H1 (cell line): ENCODE measurements at regions not wholly inside any gene's neighbourhood (a gene's known extent, or its start where the extent isn't known, plus 50 kb on each side); places are given as distances from the start of the nearest gene placed in this dataset.

Experiments
- CTCF ChIA-PET: fragments of 300-600 bp; sonication (Branson Sonifier 250); formaldehyde crosslinking; loops from one replicate; lab custom pipeline; 2021; ENCODE audit not compliant: partially characterized antibody; lab: Charles Lee
- POLR2A ChIA-PET: fragments of 300-600 bp; sonication (Branson Sonifier 250); formaldehyde crosslinking; loops from one replicate; lab custom pipeline; 2021; ENCODE audit warnings: inconsistent platforms; ENCODE audit not compliant: partially characterized antibody; lab: Charles Lee
- DNase-seq, 2 experiments: peaks; one replicate each; pipeline versions ENCODE4 v3.0.0 to v3.0.0-alpha.2; 2010 to 2022; ENCODE audit warnings: low spot score in 2 of 2, low read depth in 1 of 2, mixed read lengths in 1 of 2
- FAIRE-seq: peaks from 2 replicates; lab custom pipeline; 2011; peaks lifted over from hg19 to GRCh38; lab: Jason Lieb, UNC
- H2AFZ ChIP-seq: 2 replicates; pipeline ENCODE4 v1.8.1; 2012; ENCODE audit warnings: low read length, inconsistent platforms
- H2AK5ac ChIP-seq: 2 replicates; pipeline ENCODE4 v1.6.1; 2013; ENCODE audit warnings: low read depth, low read length
- H2BK120ac ChIP-seq: replicated peaks from 2 replicates; pipeline ENCODE3; 2013; ENCODE audit warnings: low read depth, low read length, inconsistent platforms
- H2BK12ac ChIP-seq: 2 replicates; pipeline ENCODE4 v1.6.1; 2013; ENCODE audit warnings: low read depth, low read length
- H2BK15ac ChIP-seq: 2 replicates; pipeline ENCODE4 v1.6.1; 2013; ENCODE audit warnings: low read length
- H2BK20ac ChIP-seq: 2 replicates; pipeline ENCODE4 v1.6.1; 2013; ENCODE audit warnings: low read length
- H2BK5ac ChIP-seq: 2 replicates; pipeline ENCODE4 v1.6.1; 2013; ENCODE audit warnings: low read depth, low read length
- H3K14ac ChIP-seq: 2 replicates; pipeline ENCODE4 v1.6.1; 2013; ENCODE audit warnings: inconsistent platforms; ENCODE audit not compliant: insufficient read length
- H3K18ac ChIP-seq: 2 replicates; pipeline ENCODE4 v1.6.1; 2013; ENCODE audit warnings: low read length; ENCODE audit errors: extremely low read depth
- H3K23ac ChIP-seq: 2 replicates; pipeline ENCODE4 v1.6.1; 2013; ENCODE audit warnings: inconsistent platforms; ENCODE audit not compliant: insufficient read length
- H3K23me2 ChIP-seq: 2 replicates; pipeline ENCODE4 v1.6.1; 2013; ENCODE audit warnings: low read depth, low read length
- H3K27ac ChIP-seq: 2 replicates; pipeline ENCODE4 v1.6.1; 2011; ENCODE audit warnings: low read depth, low read length, inconsistent platforms
- H3K27me3 ChIP-seq, 4 experiments: replicated peaks in 1 of 4; 1 replicate in 1 of 4; 2 replicates in 3 of 4; pipeline versions ENCODE4 v1.6.1 to v1.8.1; 2011 to 2013; ENCODE audit warnings: low read length in 3 of 4, mild to moderate bottlenecking in 3 of 4, inconsistent platforms in 2 of 4, mixed read lengths in 2 of 4, moderate library complexity in 1 of 4; ENCODE audit not compliant: control insufficient read depth in 3 of 4, insufficient read depth in 3 of 4; ENCODE audit errors: extremely low read depth in 1 of 4
- H3K36me3 ChIP-seq, 4 experiments: 2 replicates each; pipeline versions ENCODE4 v1.6.1 to v1.8.1; 2011 to 2013; ENCODE audit warnings: mild to moderate bottlenecking in 4 of 4, low read length in 3 of 4, moderate library complexity in 2 of 4, control low read depth in 1 of 4, inconsistent platforms in 1 of 4; ENCODE audit not compliant: insufficient read depth in 4 of 4, control insufficient read depth in 2 of 4
- H3K4ac ChIP-seq: replicated peaks from 2 replicates; pipeline ENCODE3; 2013; ENCODE audit warnings: low read length, low read depth, mixed read lengths, inconsistent platforms; ENCODE audit not compliant: insufficient read length
- H3K4me1 ChIP-seq, 4 experiments: replicated peaks in 1 of 4; 1 replicate in 1 of 4; 2 replicates in 3 of 4; pipeline versions ENCODE4 v1.6.1 to v1.8.1; 2011 to 2013; ENCODE audit warnings: low read length in 3 of 4, inconsistent platforms in 2 of 4, mixed read lengths in 1 of 4; ENCODE audit not compliant: insufficient read depth in 4 of 4, control insufficient read depth in 3 of 4
- H3K4me2 ChIP-seq, 2 experiments: 2 replicates each; pipeline versions ENCODE4 v1.6.1 to v1.8.1; 2011 to 2013; ENCODE audit warnings: low read depth in 2 of 2, low read length in 2 of 2, control low read depth in 1 of 2, inconsistent platforms in 1 of 2, mild to moderate bottlenecking in 1 of 2; ENCODE audit not compliant: insufficient read depth in 1 of 2
- H3K4me3 ChIP-seq, 4 experiments: fragments of 200-600, 300-600 bp in 1 of 4; sonication (generic), shearing (Covaris generic), sonication (Bioruptor Twin) in 1 of 4; 2 replicates each; pipeline versions ENCODE4 v1.5.1 to v1.8.1; 2011 to 2016; ENCODE audit warnings: low read length in 4 of 4, low read depth in 3 of 4, control low read depth in 2 of 4, inconsistent platforms in 2 of 4, mild to moderate bottlenecking in 2 of 4, mixed read lengths in 1 of 4, moderate library complexity in 1 of 4; ENCODE audit not compliant: insufficient read depth in 2 of 4; ENCODE audit errors: extremely low read depth in 1 of 4
- H3K56ac ChIP-seq: replicated peaks from 2 replicates; pipeline ENCODE3; 2013; ENCODE audit warnings: low read depth, mild to moderate bottlenecking, mixed read lengths, low read length, inconsistent platforms; ENCODE audit not compliant: insufficient read length
- H3K79me1 ChIP-seq: 2 replicates; pipeline ENCODE4 v1.6.1; 2013; ENCODE audit warnings: low read depth, low read length, control low read depth
- H3K79me2 ChIP-seq, 2 experiments: 2 replicates each; pipeline versions ENCODE4 v1.6.1 to v1.8.1; 2012 to 2013; ENCODE audit warnings: low read length in 2 of 2, mild to moderate bottlenecking in 2 of 2, inconsistent platforms in 1 of 2; ENCODE audit not compliant: insufficient read depth in 2 of 2, control insufficient read depth in 1 of 2
- H3K9ac ChIP-seq, 4 experiments: replicated peaks in 1 of 4; 1 replicate in 1 of 4; 2 replicates in 3 of 4; pipeline versions ENCODE4 v1.6.1 to v1.8.1; 2011 to 2013; ENCODE audit warnings: low read depth in 3 of 4, low read length in 3 of 4, control low read depth in 2 of 4, mild to moderate bottlenecking in 2 of 4, moderate library complexity in 2 of 4, inconsistent platforms in 1 of 4; ENCODE audit errors: extremely low read depth in 1 of 4
- H3K9me3 ChIP-seq, 2 experiments: 2 replicates each; pipeline versions ENCODE4 v1.6.1 to v1.8.1; 2012 to 2013; ENCODE audit warnings: mild to moderate bottlenecking in 2 of 2, moderate library complexity in 2 of 2, control low read depth in 1 of 2, inconsistent platforms in 1 of 2, low read depth in 1 of 2, low read length in 1 of 2, mixed read lengths in 1 of 2; ENCODE audit not compliant: insufficient read depth in 2 of 2
- H4K20me1 ChIP-seq, 2 experiments: replicated peaks in 1 of 2; 2 replicates each; pipeline versions ENCODE3 to v1.8.1; 2011 to 2013; ENCODE audit warnings: inconsistent platforms in 2 of 2, low read length in 2 of 2, mild to moderate bottlenecking in 1 of 2; ENCODE audit not compliant: insufficient read depth in 2 of 2, control insufficient read depth in 1 of 2
- H4K5ac ChIP-seq: 2 replicates; pipeline ENCODE4 v1.6.1; 2013; ENCODE audit warnings: low read length, low read depth, mixed read lengths, inconsistent platforms; ENCODE audit not compliant: insufficient read length
- H4K8ac ChIP-seq: 2 replicates; pipeline ENCODE4 v1.8.0; 2013; ENCODE audit warnings: mild to moderate bottlenecking, moderate library complexity, low read length, inconsistent platforms; ENCODE audit not compliant: insufficient read depth; ENCODE audit errors: extremely low read depth
- H4K91ac ChIP-seq: replicated peaks from 2 replicates; pipeline ENCODE3; 2013; ENCODE audit warnings: low read length, mixed read lengths, inconsistent platforms; ENCODE audit not compliant: insufficient read length
- BACH1 ChIP-seq: IDR thresholded peaks from 2 replicates; pipeline ENCODE4 v1.6.1; 2012; ENCODE audit warnings: low read length, improper control_type of control experiment
- BCL11A ChIP-seq, 2 experiments: IDR thresholded peaks; one replicate each; pipeline ENCODE4 v1.6.1; 2011; ENCODE audit warnings: low read depth in 2 of 2, low read length in 2 of 2, mild to moderate bottlenecking in 2 of 2
- EZH2 ChIP-seq: fragments of 200-600 bp; sonication (generic); IDR thresholded peaks from 2 replicates; pipeline ENCODE4 v1.7.1; 2012; ENCODE audit warnings: low read depth, mild to moderate bottlenecking, moderate library complexity, low read length, inconsistent platforms; ENCODE audit not compliant: severe bottlenecking
- GABPA ChIP-seq: IDR thresholded peaks from 2 replicates; pipeline ENCODE4 v1.6.1; 2011; ENCODE audit warnings: mild to moderate bottlenecking, low read length, moderate library complexity, borderline replicate concordance; ENCODE audit not compliant: insufficient read depth
- HDAC6 ChIP-seq: IDR thresholded peaks from one replicate; pipeline ENCODE4 v1.7.1; 2012; ENCODE audit warnings: low read depth, mild to moderate bottlenecking, inconsistent platforms, low read length, moderate library complexity
- KDM5A ChIP-seq: fragments of 200-600 bp; IDR thresholded peaks from 2 replicates; pipeline ENCODE4 v1.7.1; 2012; ENCODE audit warnings: mild to moderate bottlenecking, low read length, inconsistent platforms, mixed read lengths
- NANOG ChIP-seq: IDR thresholded peaks from 2 replicates; pipeline ENCODE4 v1.6.1; 2011; ENCODE audit warnings: low read length, low read depth, mild to moderate bottlenecking, inconsistent platforms; ENCODE audit not compliant: insufficient read depth, poor library complexity, severe bottlenecking
- TAF7 ChIP-seq: optimal IDR thresholded peaks from 2 replicates; pipeline ENCODE3; 2011; ENCODE audit warnings: low read depth, mild to moderate bottlenecking, inconsistent platforms, low read length, moderate library complexity, borderline replicate concordance
- WGBS, 2 experiments: shearing (Covaris generic) in 1 of 2; methylation state at CpG; one replicate each; pipeline versions ENCODE4 v1.1.6 to v1.1.7; 2013 to 2015; ENCODE audit warnings: low lambda C conversion rate in 2 of 2, mixed read lengths in 2 of 2, inconsistent platforms in 1 of 2, low coverage in 1 of 2, missing lambda C conversion rate in 1 of 2; ENCODE audit not compliant: insufficient replicate concordance in 2 of 2, insufficient coverage in 1 of 2, insufficient read length in 1 of 2; ENCODE audit errors: extremely low coverage in 1 of 2, missing lambda C conversion rate in 1 of 2; 5-methylcytosine and 5-hydroxymethylcytosine counted together

- H2BK120ac ChIP-seq = no peak overlapping the region
- no peaks in the 10 kb centered on the region for H3K79me2 ChIP-seq
- H3K27me3 ChIP-seq = no peaks in the 10 kb centered on the region
- ChIA-PET POLR2A (no interaction called here), CTCF (interaction anchor here (0.7 kb wide), 1 partner anchor 10 kb away, joined by 5 read pairs; no protein-coding TSS in a partner anchor)
- no peak for FAIRE-seq
- no peak overlapping the region for H3K18ac ChIP-seq
- H3K4me2 ChIP-seq = no peak overlapping the region
- DNase-seq = no peak
- no peak overlapping the region for H4K8ac ChIP-seq
- H3K56ac ChIP-seq = no peak overlapping the region
- no peak overlapping the region for H3K9ac ChIP-seq
- no peaks in the 10 kb centered on the region for H4K20me1 ChIP-seq
- H2BK12ac ChIP-seq = no peak overlapping the region
- H2BK20ac ChIP-seq = no peak overlapping the region
- 91% methylated on average over 6 of the region's 6 CpGs; no CpG with 5 or more reads in 1 of the 2 experiments for WGBS, 2 experiments
- no peak overlapping the region for H3K27ac ChIP-seq
- H3K4me3 ChIP-seq = no peak overlapping the region
- H2BK15ac ChIP-seq = no peak overlapping the region
- no peaks in the 10 kb centered on the region; a peak in 1 of 4 replicates for H3K9me3 ChIP-seq
- H2BK5ac ChIP-seq = no peak overlapping the region
- H2AK5ac ChIP-seq = no peak overlapping the region
- no peak overlapping the region for H3K14ac ChIP-seq
- no peaks in the 10 kb centered on the region; the same call in 1 of the 2 replicates for H3K79me1 ChIP-seq
- H4K5ac ChIP-seq = no peak overlapping the region
- H2AFZ ChIP-seq = no peak overlapping the region
- H3K4ac ChIP-seq = no peak overlapping the region
- H3K36me3 ChIP-seq = no peaks in the 10 kb centered on the region
- no peak overlapping the region for H3K23ac ChIP-seq
- H3K4me1 ChIP-seq = no peaks in the 10 kb centered on the region
- H4K91ac ChIP-seq = no peak overlapping the region
- no peaks in the 10 kb centered on the region for H3K23me2 ChIP-seq
- TF ChIP-seq EZH2 = no peak
- no peak for TF ChIP-seq KDM5A
- TF ChIP-seq BCL11A (IDR thresholded peaks at IDR 0.05; ENCODE audit: low read depth in 2 of 2, low read length in 2 of 2) = no peak
- TF ChIP-seq GABPA = no peak
- TF ChIP-seq BACH1 = no peak
- TF ChIP-seq NANOG = no peak
- TF ChIP-seq TAF7 = no peak
- TF ChIP-seq HDAC6 = no peak
These were observed 260.1 kb upstream of the ARID1B start for GRCh38 chr6:156517088-156517487.
